HFF-Myc (cell line): ENCODE measurements at regions not wholly inside any gene's neighbourhood (a gene's known extent, or its start where the extent isn't known, plus 50 kb on each side); places are given as distances from the start of the nearest gene placed in this dataset.
A peak's percentile ranks its signal among the peaks of the same experiment; 100 is the strongest.

ENCODE experiments used
- DNase-seq: peaks from one replicate; pipeline ENCODE4 v3.0.0-alpha.2; 2011; ENCODE audit warnings: low read depth; ENCODE audit errors: extremely low read depth
- H3K4me3 ChIP-seq: replicated peaks from 2 replicates; pipeline ENCODE4 v1.5.1; 2011; ENCODE audit warnings: low read depth, mild to moderate bottlenecking, control low read depth, low read length
- TF ChIP-seq, protein P1 (sequence below): IDR thresholded peaks from 2 replicates; pipeline ENCODE4 v1.5.1; 2012; ENCODE audit warnings: mild to moderate bottlenecking, low read depth, low read length, control low read depth; ENCODE audit errors: missing control alignments

DNA sequence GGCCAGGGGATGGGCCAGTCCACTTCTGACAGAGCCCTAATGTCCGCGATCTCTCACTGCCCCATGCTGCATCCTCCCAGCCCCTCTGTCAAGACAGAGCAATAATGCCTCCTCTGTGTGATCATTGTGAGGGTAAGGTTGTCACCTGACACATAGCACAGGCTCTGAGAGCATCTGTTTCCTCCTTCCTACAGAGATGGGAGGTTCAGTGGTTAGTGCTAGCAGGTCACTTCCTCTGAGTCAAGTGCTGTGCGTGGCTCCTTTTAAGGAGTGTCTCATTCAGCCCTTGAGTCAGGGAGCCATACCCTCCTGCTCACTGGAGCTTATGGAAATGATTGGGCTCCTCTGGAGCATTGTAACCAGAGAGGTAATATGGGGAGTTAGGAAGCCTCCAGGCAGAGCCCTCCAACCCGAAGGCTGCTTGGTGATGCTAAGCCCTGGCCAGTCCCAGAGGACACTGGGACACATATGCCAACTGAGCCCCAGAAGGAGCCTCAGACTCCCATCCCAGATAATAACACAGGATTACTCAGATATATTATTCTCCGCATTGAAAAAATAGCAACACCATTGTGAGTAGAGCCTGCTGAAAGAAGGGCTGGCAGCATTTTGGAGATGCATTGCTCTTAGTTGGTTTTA is 189.0 kb downstream of the GALNT1 start:
- H3K4me3 ChIP-seq: no peak overlapping the region
- TF ChIP-seq, protein P1, sequence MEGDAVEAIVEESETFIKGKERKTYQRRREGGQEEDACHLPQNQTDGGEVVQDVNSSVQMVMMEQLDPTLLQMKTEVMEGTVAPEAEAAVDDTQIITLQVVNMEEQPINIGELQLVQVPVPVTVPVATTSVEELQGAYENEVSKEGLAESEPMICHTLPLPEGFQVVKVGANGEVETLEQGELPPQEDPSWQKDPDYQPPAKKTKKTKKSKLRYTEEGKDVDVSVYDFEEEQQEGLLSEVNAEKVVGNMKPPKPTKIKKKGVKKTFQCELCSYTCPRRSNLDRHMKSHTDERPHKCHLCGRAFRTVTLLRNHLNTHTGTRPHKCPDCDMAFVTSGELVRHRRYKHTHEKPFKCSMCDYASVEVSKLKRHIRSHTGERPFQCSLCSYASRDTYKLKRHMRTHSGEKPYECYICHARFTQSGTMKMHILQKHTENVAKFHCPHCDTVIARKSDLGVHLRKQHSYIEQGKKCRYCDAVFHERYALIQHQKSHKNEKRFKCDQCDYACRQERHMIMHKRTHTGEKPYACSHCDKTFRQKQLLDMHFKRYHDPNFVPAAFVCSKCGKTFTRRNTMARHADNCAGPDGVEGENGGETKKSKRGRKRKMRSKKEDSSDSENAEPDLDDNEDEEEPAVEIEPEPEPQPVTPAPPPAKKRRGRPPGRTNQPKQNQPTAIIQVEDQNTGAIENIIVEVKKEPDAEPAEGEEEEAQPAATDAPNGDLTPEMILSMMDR: no peak
- peak; percentile 12 for DNase-seq

DNA sequence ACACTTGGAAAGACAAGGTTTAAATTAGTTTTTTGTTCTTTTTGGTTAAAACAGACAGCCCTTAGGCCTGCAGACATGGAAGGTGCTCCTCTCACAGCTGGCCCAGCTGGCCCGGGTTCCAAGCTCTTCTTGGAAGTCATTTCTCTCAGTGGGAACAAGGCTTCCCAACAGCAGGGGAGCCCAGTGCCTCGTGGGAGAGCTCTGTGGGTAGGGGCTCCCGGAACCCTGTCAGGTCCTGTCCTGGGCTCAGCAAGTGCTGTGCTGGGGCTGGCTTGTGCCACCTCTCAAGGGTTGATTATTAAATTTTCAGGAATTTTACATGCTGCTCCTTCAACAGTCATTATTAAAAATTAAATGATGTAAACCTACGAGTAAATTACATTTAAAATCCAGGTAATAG is 189.6 kb downstream of the GALNT1 start:
- H3K4me3 ChIP-seq: no peak overlapping the region
- DNase-seq: no peak
- TF ChIP-seq, protein P1: no peak

DNA sequence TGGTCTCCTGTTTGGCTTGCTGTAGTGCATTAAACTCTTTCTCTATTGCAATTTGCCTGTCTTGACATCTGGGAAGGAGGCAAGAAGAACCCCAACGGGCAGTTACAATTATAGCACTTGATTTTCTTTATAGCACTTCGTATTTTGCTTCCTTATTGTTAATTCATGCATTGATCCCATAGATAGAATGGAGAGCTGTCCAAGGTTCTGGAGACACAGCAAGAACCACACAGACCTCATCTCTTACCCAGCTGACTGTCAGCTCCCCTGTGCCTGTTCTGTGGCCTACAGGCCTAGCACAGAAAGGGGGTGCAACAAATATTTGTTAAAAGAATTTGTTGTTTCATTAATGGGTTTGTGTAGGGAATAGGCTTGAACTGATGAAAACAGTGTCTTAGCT is 194.3 kb downstream of the GALNT1 start:
- TF ChIP-seq, protein P1: no peak
- H3K4me3 ChIP-seq: no peak overlapping the region
- no peak for DNase-seq

DNA sequence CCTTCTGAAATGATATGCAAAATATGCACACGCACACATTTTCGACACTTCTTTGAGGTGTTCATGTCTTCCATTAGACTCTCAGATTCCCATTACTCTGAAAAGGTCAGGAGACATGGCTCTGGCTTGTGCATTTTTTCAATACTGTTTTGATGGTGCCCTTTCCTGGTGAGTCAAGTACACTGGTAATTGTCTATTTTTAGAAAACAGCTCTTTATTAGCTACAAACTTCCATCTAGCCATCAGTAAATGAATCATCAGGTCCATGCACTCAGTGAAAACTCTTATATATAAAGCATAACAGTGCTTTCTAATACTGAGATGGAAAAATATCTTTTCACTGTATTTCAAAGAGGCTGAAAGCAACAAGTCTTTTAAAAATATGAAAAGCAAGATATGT is 194.9 kb downstream of the GALNT1 start:
- TF ChIP-seq, protein P1: no peak
- H3K4me3 ChIP-seq: no peak overlapping the region
- no peak for DNase-seq

DNA sequence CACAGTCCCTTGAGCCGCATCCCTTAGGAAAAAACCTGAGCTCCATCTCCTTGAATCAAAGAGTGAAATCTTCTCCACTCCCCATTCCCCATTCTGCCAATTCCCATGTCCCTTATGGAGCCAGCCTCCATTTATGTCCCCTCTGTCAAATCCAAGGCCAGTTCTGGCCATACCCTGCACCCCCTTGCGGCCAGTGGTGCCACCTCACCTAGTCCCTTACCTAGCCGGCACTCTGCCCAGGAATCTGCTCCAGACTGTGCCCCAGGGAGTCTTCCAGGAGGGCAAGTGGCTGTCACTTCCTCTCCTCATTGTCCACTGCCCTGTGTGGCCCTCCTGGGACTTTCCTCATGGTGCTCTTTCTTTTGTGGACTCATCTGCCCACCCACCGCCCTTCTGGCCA is 195.4 kb upstream of the RMP24 start:
- H3K4me3 ChIP-seq: no peak overlapping the region
- TF ChIP-seq, protein P1: peak; percentile 11
- no peak for DNase-seq

DNA sequence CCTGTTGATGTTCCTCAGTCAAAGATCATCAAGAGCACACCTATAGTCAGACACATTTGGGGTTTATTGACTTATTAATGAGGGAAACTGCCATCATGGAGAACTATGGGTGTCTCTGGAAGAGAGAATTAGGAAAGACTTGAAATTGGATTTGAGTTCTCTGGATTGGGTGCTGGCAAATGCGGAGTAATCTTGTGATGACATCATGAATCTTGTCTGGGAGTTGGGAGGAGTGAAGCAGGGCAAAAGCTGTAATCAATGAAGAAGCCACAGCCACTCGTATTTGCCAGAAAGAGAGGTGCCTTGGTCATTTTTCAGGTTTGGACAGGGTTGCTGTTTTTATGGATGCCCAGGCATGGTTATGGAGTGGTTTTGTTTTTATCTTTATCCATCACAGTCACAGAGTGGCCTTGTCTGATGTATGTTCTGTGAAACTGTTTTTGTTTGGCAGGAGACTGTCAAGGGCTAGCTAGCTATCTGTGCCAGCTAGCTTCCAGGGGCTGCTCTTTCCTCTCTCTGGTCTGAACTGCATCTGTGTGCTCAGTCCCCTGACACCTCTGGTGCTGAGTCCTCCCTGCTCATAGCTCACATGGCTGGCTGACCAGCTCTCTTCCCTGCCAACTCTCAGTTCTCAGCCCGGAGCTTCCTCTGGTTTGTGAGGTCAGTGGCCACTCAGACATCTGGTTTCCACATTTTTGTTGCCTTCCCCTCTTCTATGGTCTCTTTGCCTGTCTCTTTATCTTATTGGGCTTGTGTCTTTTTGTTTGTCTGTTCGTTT is 193.4 kb upstream of the RMP24 start:
- TF ChIP-seq, protein P1: no peak
- H3K4me3 ChIP-seq: no peak overlapping the region
- peak; percentile 20 for DNase-seq
